Activated naive CD8-positive, alpha-beta T cell treated with anti-CD3 and anti-CD28 coated beads for 36 hours (primary cell): ENCODE measurements at regions not wholly inside any gene's neighbourhood (a gene's known extent, or its start where the extent isn't known, plus 50 kb on each side); places are given as distances from the start of the nearest gene placed in this dataset.

Experiments
- DNase-seq: peaks from one replicate; pipeline ENCODE4 v3.0.0; 2021
- H3K27ac Mint-ChIP-seq: one replicate; pipeline ENCODE4 v1.8.0; 2022; ENCODE audit warnings: mild to moderate bottlenecking, moderate library complexity, mixed read lengths
- H3K27me3 Mint-ChIP-seq: one replicate; pipeline ENCODE4 v1.8.0; 2022; ENCODE audit warnings: mild to moderate bottlenecking, mixed read lengths
- H3K36me3 Mint-ChIP-seq: one replicate; pipeline ENCODE4 v1.8.0; 2021; ENCODE audit warnings: mild to moderate bottlenecking, mixed read lengths
- H3K4me1 Mint-ChIP-seq: one replicate; pipeline ENCODE4 v1.8.0; 2021; ENCODE audit warnings: mixed read lengths
- H3K4me3 Mint-ChIP-seq: one replicate; pipeline ENCODE4 v1.8.0; 2022; ENCODE audit warnings: mild to moderate bottlenecking, moderate library complexity, mixed read lengths
- H3K9me3 Mint-ChIP-seq: one replicate; pipeline ENCODE4 v1.8.0; 2022; ENCODE audit warnings: mixed read lengths

- no peak overlapping the region for H3K27ac Mint-ChIP-seq
Measured at GRCh38 chr21:43307677-43308070, 119.3 kb downstream of the SIK1 start.

GRCh38 chr21:43306911-43307676, 119.8 kb downstream of the SIK1 start:
- no peak for DNase-seq
- Mint-ChIP-seq H3K27me3 (no peaks in the 10 kb centered on the region), H3K27ac (peak overlapping the region; percentile 13), H3K36me3 (no peaks in the 10 kb centered on the region), H3K9me3 (no peaks in the 10 kb centered on the region), H3K4me3 (no peak overlapping the region), H3K4me1 (no peaks in the 10 kb centered on the region)

More at GRCh38 chr21:43307677-43308070, 119.3 kb downstream of the SIK1 start:
- Mint-ChIP-seq H3K4me3 (no peak overlapping the region), H3K9me3 (no peaks in the 10 kb centered on the region), H3K27me3 (no peaks in the 10 kb centered on the region), H3K36me3 (no peaks in the 10 kb centered on the region), H3K4me1 (no peaks in the 10 kb centered on the region)
- DNase-seq = no peak

DNA sequence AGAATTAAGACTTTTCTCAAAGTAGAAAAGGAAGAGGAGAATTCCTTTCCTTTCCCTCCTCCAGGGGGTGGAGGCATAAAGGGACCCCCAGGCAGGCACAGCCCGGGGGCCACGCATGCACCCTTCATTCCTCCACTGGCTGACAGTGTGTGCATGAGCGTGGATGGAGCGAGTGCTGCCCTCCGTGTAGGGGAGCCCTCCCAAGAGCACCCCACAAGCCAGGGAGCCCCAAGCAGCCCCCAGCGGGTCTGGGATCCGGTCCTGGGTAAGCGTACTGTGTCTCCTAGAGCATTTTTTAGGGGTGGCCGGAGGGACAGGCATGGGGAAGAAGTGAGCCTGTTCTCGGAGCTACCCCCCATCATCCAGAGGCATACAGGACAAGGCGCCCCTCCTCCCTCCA, 120.5 kb downstream of the SIK1 start:
- no peak overlapping the region for H3K4me3 Mint-ChIP-seq
- H3K27ac Mint-ChIP-seq = no peak overlapping the region
- H3K27me3 Mint-ChIP-seq = no peaks in the 10 kb centered on the region
- no peaks in the 10 kb centered on the region for H3K9me3 Mint-ChIP-seq
- H3K36me3 Mint-ChIP-seq = no peaks in the 10 kb centered on the region
- no peaks in the 10 kb centered on the region for H3K4me1 Mint-ChIP-seq
- no peak for DNase-seq

DNA sequence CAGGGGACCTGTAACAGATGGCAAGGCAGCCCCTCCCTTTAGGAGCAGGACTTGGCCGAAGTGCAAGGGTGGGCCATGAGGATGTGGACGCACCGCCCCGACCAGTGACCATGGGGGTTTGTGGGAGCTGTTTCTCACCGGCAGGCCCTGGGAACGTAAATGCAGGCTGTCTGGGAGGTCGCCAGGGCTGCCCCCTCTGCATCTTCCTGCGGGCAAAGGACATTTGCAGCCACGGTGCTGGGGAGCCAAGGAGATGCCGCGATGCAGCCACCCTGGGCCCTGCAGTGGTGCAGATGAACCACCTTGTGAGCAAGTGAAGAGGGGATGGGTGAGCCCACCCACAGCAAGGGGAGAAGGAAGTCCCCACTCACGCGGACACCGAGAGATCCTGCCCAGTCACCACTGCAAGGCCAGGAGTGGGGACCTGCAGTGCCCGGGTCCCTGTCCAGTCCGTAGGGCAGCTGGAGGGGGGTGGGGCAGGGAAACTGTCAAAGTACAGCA, 121.1 kb downstream of the SIK1 start:
- H3K27me3 Mint-ChIP-seq = no peaks in the 10 kb centered on the region
- H3K4me3 Mint-ChIP-seq = no peak overlapping the region
- no peaks in the 10 kb centered on the region for H3K36me3 Mint-ChIP-seq
- no peaks in the 10 kb centered on the region for H3K4me1 Mint-ChIP-seq
- no peaks in the 10 kb centered on the region for H3K9me3 Mint-ChIP-seq
- no peak for DNase-seq
- no peak overlapping the region for H3K27ac Mint-ChIP-seq

DNA sequence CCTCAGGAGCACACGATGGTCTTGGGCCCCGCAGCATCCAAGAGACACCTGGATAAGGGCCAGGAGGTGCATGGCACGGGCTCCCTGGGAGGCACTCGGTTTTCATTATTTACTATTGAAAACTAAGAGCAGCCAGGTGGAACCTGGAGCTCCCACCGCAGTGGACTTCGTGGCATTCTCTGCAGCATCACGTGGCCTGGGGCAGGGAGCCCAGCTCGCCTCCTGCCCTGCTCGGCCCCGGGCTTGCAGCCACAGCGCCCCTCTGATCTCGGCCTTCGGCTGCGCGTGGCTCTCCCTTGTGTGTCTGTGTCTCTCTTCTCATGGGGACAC, 121.6 kb downstream of the SIK1 start:
- DNase-seq = no peak
- Mint-ChIP-seq H3K9me3 (no peaks in the 10 kb centered on the region), H3K4me1 (no peaks in the 10 kb centered on the region), H3K4me3 (no peak overlapping the region), H3K27me3 (no peaks in the 10 kb centered on the region), H3K36me3 (no peaks in the 10 kb centered on the region), H3K27ac (no peak overlapping the region)

- Mint-ChIP-seq H3K27ac (no peak overlapping the region), H3K27me3 (no peaks in the 10 kb centered on the region), H3K4me3 (no peak overlapping the region), H3K4me1 (no peaks in the 10 kb centered on the region), H3K9me3 (no peaks in the 10 kb centered on the region), H3K36me3 (no peaks in the 10 kb centered on the region)
- no peak for DNase-seq
Measured at GRCh38 chr21:43304621-43305335, 122.2 kb downstream of the SIK1 start.

GRCh38 chr21:43304206-43304605, 122.7 kb downstream of the SIK1 start:
- no peak overlapping the region for H3K4me3 Mint-ChIP-seq
- H3K27me3 Mint-ChIP-seq = no peaks in the 10 kb centered on the region
- no peak for DNase-seq

DNA sequence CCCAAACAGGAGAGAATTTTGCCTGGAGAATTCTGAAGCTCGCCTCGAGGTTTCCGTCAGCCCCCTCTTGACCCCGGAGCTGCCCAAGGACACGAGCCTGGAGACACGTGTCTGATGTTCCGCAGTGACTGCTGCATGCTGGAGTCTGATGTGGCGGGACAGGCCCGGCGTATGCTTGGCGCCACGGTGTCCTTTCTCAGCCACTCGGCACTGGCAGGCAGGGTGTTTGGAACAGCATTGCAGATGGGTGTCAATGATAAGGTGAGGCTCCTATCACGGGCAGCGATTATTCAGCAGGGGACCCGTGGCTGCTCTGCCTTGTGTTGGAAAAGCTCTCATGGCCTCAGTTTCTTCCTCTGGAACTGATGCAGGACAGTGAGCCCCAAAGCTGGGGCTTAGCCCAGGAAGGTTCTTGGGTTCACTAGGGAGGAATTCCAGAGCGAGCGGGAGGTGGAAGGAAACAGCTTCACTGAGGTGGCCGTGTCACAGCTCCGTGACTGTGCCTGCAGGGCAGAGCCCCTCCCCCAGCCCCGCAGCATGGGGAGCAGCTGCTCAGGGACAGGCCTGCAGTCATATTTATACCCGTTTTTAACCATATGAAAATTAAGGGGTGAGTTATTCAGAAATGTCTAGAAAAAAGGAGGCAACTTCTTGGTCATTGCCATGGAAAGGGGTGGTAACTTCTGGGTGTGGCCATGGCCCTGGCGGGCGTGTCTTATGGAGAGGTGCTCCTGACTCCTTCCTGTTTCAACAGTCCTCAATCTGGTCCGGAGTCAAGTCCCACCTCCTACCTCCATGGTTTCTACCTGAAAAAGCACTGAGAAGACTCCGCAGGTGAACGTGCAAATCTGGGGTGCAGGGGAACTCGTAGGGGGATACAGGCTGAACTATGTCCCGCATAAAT, 123.4 kb downstream of the SIK1 start:
- H3K4me3 Mint-ChIP-seq = no peak overlapping the region
- no peak overlapping the region for H3K27ac Mint-ChIP-seq
- no peaks in the 10 kb centered on the region for H3K4me1 Mint-ChIP-seq
- DNase-seq = no peak
- H3K36me3 Mint-ChIP-seq = no peaks in the 10 kb centered on the region
- H3K9me3 Mint-ChIP-seq = no peaks in the 10 kb centered on the region
- no peaks in the 10 kb centered on the region for H3K27me3 Mint-ChIP-seq

More at GRCh38 chr21:43304206-43304605, 122.7 kb downstream of the SIK1 start:
- Mint-ChIP-seq H3K27ac (no peak overlapping the region), H3K9me3 (no peaks in the 10 kb centered on the region), H3K36me3 (no peaks in the 10 kb centered on the region), H3K4me1 (no peaks in the 10 kb centered on the region)

- Mint-ChIP-seq H3K27ac (no peak overlapping the region), H3K27me3 (no peaks in the 10 kb centered on the region), H3K36me3 (no peaks in the 10 kb centered on the region), H3K4me1 (no peaks in the 10 kb centered on the region), H3K9me3 (no peaks in the 10 kb centered on the region), H3K4me3 (no peak overlapping the region)
- no peak for DNase-seq
Measured at GRCh38 chr21:43302769-43303168, 124.2 kb downstream of the SIK1 start.

DNA sequence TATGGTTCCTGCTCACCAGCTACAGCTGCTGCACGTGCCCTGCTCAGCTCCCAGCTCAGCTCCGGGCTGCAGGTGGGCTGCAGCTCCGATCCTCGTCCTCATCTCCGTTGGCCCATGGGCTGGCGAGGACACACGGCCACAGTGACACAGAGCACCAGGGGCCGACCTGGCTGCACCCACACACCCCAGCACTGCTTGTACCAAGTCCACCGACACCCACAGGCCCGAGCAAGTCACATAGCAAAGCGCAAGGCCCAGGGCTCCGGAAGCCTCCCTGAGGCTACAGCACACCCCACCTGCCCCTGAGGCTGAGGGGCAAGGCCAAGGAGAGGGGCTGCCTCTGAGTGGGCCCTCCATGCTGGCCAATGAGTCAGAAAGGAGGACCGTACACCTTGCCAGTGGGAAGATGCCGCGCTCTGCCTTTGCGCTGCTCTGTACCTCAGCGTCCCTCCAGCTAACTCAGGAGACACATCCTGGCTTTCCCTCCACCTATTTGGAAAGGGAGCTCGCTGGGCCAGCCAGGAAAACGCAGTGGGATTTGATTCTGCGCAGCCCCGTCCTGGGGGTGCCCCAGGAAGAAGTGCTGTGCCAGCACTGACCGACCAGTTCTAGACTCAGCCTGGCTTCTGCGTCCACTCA, 124.8 kb downstream of the SIK1 start:
- Mint-ChIP-seq H3K36me3 (no peaks in the 10 kb centered on the region), H3K27me3 (no peaks in the 10 kb centered on the region), H3K4me3 (no peak overlapping the region), H3K27ac (no peak overlapping the region), H3K9me3 (no peaks in the 10 kb centered on the region), H3K4me1 (no peaks in the 10 kb centered on the region)
- no peak for DNase-seq

- Mint-ChIP-seq H3K27me3 (no peaks in the 10 kb centered on the region), H3K27ac (no peak overlapping the region), H3K4me1 (no peaks in the 10 kb centered on the region), H3K9me3 (no peaks in the 10 kb centered on the region), H3K4me3 (no peak overlapping the region), H3K36me3 (no peaks in the 10 kb centered on the region)
- DNase-seq = no peak
Measured at GRCh38 chr21:43301409-43302061, 125.4 kb downstream of the SIK1 start.

- H3K27me3 Mint-ChIP-seq = no peaks in the 10 kb centered on the region
- no peaks in the 10 kb centered on the region for H3K4me1 Mint-ChIP-seq
- H3K27ac Mint-ChIP-seq = no peak overlapping the region
- H3K4me3 Mint-ChIP-seq = no peak overlapping the region
- DNase-seq = no peak
- peaks cover under 1% of the 10 kb centered on the region for H3K9me3 Mint-ChIP-seq
- no peaks in the 10 kb centered on the region for H3K36me3 Mint-ChIP-seq
Measured at GRCh38 chr21:43300496-43301408, 126.2 kb downstream of the SIK1 start.

- H3K27ac Mint-ChIP-seq = no peak overlapping the region
- H3K36me3 Mint-ChIP-seq = no peaks in the 10 kb centered on the region
- no peak overlapping the region for H3K4me3 Mint-ChIP-seq
- no peaks in the 10 kb centered on the region for H3K4me1 Mint-ChIP-seq
- H3K9me3 Mint-ChIP-seq = peaks cover 3% of the 10 kb centered on the region
- H3K27me3 Mint-ChIP-seq = no peaks in the 10 kb centered on the region
- no peak for DNase-seq
Measured at GRCh38 chr21:43299441-43300277, 127.3 kb downstream of the SIK1 start.
